Trophoblast cell (in vitro differentiated cells and primary cell): ENCODE measurements at regions not wholly inside any gene's neighbourhood (a gene's known extent, or its start where the extent isn't known, plus 50 kb on each side); places are given as distances from the start of the nearest gene placed in this dataset.
"Not testable (repeated sequence)": the region's sequence is repeated elsewhere in the genome, so short reads cannot be mapped to it uniquely, and the experiment has no call there.

Experiments used
- DNase-seq, 2 donors: peaks; one replicate each; pipeline ENCODE4 v3.0.0-alpha.2; 2016
- H2AFZ ChIP-seq: 2 replicates; pipeline ENCODE4 v1.6.1; 2013; ENCODE audit warnings: low read length, moderate library complexity, mild to moderate bottlenecking; ENCODE audit not compliant: insufficient read depth, poor library complexity
- H2AK5ac ChIP-seq: 2 replicates; pipeline ENCODE4 v1.6.1; 2013; ENCODE audit warnings: mild to moderate bottlenecking, low read length
- H2BK120ac ChIP-seq: 2 replicates; pipeline ENCODE4 v1.6.1; 2013; ENCODE audit warnings: low read length, mild to moderate bottlenecking, moderate library complexity; ENCODE audit not compliant: insufficient read depth, poor library complexity
- H2BK12ac ChIP-seq: 2 replicates; pipeline ENCODE4 v1.6.1; 2013; ENCODE audit warnings: mild to moderate bottlenecking, low read length, moderate library complexity
- H2BK5ac ChIP-seq: 2 replicates; pipeline ENCODE4 v1.6.1; 2013; ENCODE audit warnings: low read length, low read depth, moderate library complexity, mild to moderate bottlenecking; ENCODE audit not compliant: poor library complexity
- H3K14ac ChIP-seq: 2 replicates; pipeline ENCODE4 v1.6.1; 2013; ENCODE audit warnings: mild to moderate bottlenecking, low read length
- H3K18ac ChIP-seq: 2 replicates; pipeline ENCODE4 v1.6.1; 2013; ENCODE audit warnings: mild to moderate bottlenecking, low read length
- H3K23ac ChIP-seq: 2 replicates; pipeline ENCODE4 v1.6.1; 2013; ENCODE audit warnings: low read length
- H3K27ac ChIP-seq: 2 replicates; pipeline ENCODE4 v1.5.1; 2013; ENCODE audit warnings: low read depth, mild to moderate bottlenecking, inconsistent platforms, low read length, moderate library complexity
- H3K27me3 ChIP-seq: 2 replicates; pipeline ENCODE4 v1.6.1; 2013; ENCODE audit warnings: inconsistent platforms, mild to moderate bottlenecking, low read length, moderate library complexity; ENCODE audit not compliant: insufficient read depth
- H3K36me3 ChIP-seq, 2 experiments: 1 replicate in 1 of 2; 2 replicates in 1 of 2; pipeline ENCODE4 v1.6.1; 2013; ENCODE audit warnings: low read length in 2 of 2, mild to moderate bottlenecking in 2 of 2, moderate library complexity in 1 of 2; ENCODE audit not compliant: insufficient read depth in 2 of 2, control insufficient read depth in 1 of 2
- H3K4ac ChIP-seq: 2 replicates; pipeline ENCODE4 v1.6.1; 2013; ENCODE audit warnings: low read depth, mild to moderate bottlenecking, low read length, moderate library complexity
- H3K4me1 ChIP-seq, 2 experiments: 1 replicate in 1 of 2; 2 replicates in 1 of 2; pipeline ENCODE4 v1.6.1; 2013; ENCODE audit warnings: low read length in 2 of 2, mild to moderate bottlenecking in 2 of 2, moderate library complexity in 1 of 2; ENCODE audit not compliant: insufficient read depth in 2 of 2, control insufficient read depth in 1 of 2
- H3K4me2 ChIP-seq: 2 replicates; pipeline ENCODE4 v1.6.1; 2013; ENCODE audit warnings: inconsistent platforms, mild to moderate bottlenecking, low read length, moderate library complexity
- H3K4me3 ChIP-seq: 2 replicates; pipeline ENCODE4 v1.5.1; 2013; ENCODE audit warnings: mild to moderate bottlenecking, low read depth, low read length, inconsistent platforms
- H3K79me1 ChIP-seq: one replicate; pipeline ENCODE4 v1.6.1; 2013; ENCODE audit warnings: low read length
- H3K79me2 ChIP-seq: 2 replicates; pipeline ENCODE4 v1.6.1; 2013; ENCODE audit warnings: low read length, mild to moderate bottlenecking; ENCODE audit not compliant: control insufficient read depth, insufficient read depth, poor library complexity
- H3K9ac ChIP-seq: 2 replicates; pipeline ENCODE4 v1.6.1; 2013; ENCODE audit warnings: mild to moderate bottlenecking, low read length
- H3K9me3 ChIP-seq: 2 replicates; pipeline ENCODE4 v1.6.1; 2013; ENCODE audit warnings: low read depth, mild to moderate bottlenecking, control low read depth, inconsistent platforms, low read length; ENCODE audit not compliant: insufficient read depth
- H4K12ac ChIP-seq: 2 replicates; pipeline ENCODE4 v1.6.1; 2013; ENCODE audit warnings: low read depth, mild to moderate bottlenecking, low read length, moderate library complexity
- H4K8ac ChIP-seq: 2 replicates; pipeline ENCODE4 v1.6.1; 2013; ENCODE audit warnings: low read depth, mild to moderate bottlenecking, low read length, moderate library complexity
- H4K91ac ChIP-seq: one replicate; pipeline ENCODE4 v1.6.1; 2013; ENCODE audit warnings: low read depth, mild to moderate bottlenecking, low read length, moderate library complexity
- WGBS: extraction: QIAGEN DNeasy Blood & Tissue Kit; methylation state at CpG from one replicate; pipeline ENCODE4 v1.1.7; 2013; ENCODE audit warnings: missing lambda C conversion rate; ENCODE audit not compliant: insufficient read length, insufficient coverage; ENCODE audit errors: extremely low coverage; 5-methylcytosine and 5-hydroxymethylcytosine counted together

- not testable (repeated sequence) for H3K4ac ChIP-seq, H2AK5ac ChIP-seq, H4K91ac ChIP-seq, H2BK120ac ChIP-seq, H3K27ac ChIP-seq, H3K27me3 ChIP-seq, H2BK12ac ChIP-seq, H2BK5ac ChIP-seq, H3K9me3 ChIP-seq, H4K12ac ChIP-seq, DNase-seq, H3K4me3 ChIP-seq, H4K8ac ChIP-seq, H2AFZ ChIP-seq, H3K4me2 ChIP-seq, H3K4me1 ChIP-seq, H3K18ac ChIP-seq, H3K14ac ChIP-seq, H3K79me1 ChIP-seq, H3K9ac ChIP-seq, H3K36me3 ChIP-seq, H3K23ac ChIP-seq, H3K79me2 ChIP-seq
- WGBS: no CpG with 5 or more reads among the region's 4 CpGs
Observed at GRCh38 chrX:1847000-1847399, 232.1 kb downstream of the ASMT start.

- not testable (repeated sequence) for H3K9ac ChIP-seq, H2AFZ ChIP-seq, H2BK120ac ChIP-seq, H3K4me3 ChIP-seq, H3K27ac ChIP-seq, H3K14ac ChIP-seq, H3K79me1 ChIP-seq, H3K36me3 ChIP-seq, H3K18ac ChIP-seq, H3K9me3 ChIP-seq, H2BK12ac ChIP-seq, H3K23ac ChIP-seq, DNase-seq, H3K4me2 ChIP-seq, H4K91ac ChIP-seq, H4K12ac ChIP-seq, H2AK5ac ChIP-seq, H4K8ac ChIP-seq, H3K27me3 ChIP-seq, H3K4ac ChIP-seq, H2BK5ac ChIP-seq, H3K79me2 ChIP-seq, H3K4me1 ChIP-seq
- no CpG with 5 or more reads among the region's 2 CpGs for whole genome bisulfite sequencing
Observed at GRCh38 chrX:1847790-1848189, 232.9 kb downstream of the ASMT start.

GRCh38 chrX:1851527-1851926 is 236.7 kb downstream of the ASMT start:
- H3K4ac ChIP-seq: no peak overlapping the region
- no CpG with 5 or more reads among the region's 6 CpGs for WGBS
- H2BK12ac ChIP-seq: no peak overlapping the region
- no peaks in the 10 kb centered on the region for H3K36me3 ChIP-seq
- H3K27me3 ChIP-seq: no peaks in the 10 kb centered on the region
- H2AFZ ChIP-seq: no peak overlapping the region
- no peaks in the 10 kb centered on the region for H3K79me2 ChIP-seq
- H3K9ac ChIP-seq: no peak overlapping the region
- H3K79me1 ChIP-seq: no peaks in the 10 kb centered on the region
- no peak overlapping the region for H4K91ac ChIP-seq
- no peak overlapping the region for H3K27ac ChIP-seq
- H3K14ac ChIP-seq: no peak overlapping the region
- H3K18ac ChIP-seq: no peak overlapping the region
- no peak overlapping the region for H2BK120ac ChIP-seq
- H4K12ac ChIP-seq: no peak overlapping the region
- no peak overlapping the region for H3K23ac ChIP-seq
- H3K4me1 ChIP-seq: no peaks in the 10 kb centered on the region
- no peak overlapping the region for H2AK5ac ChIP-seq
- no peak overlapping the region for H2BK5ac ChIP-seq
- H3K4me3 ChIP-seq: no peak overlapping the region
- no peak overlapping the region for H3K4me2 ChIP-seq
- H3K9me3 ChIP-seq: no peaks in the 10 kb centered on the region
- no peak overlapping the region for H4K8ac ChIP-seq
- DNase-seq: no peak

- no peak overlapping the region for H3K4me2 ChIP-seq
- no peak for DNase-seq
- no peak overlapping the region for H2AK5ac ChIP-seq
- no peak overlapping the region for H3K18ac ChIP-seq
- H3K9me3 ChIP-seq: no peaks in the 10 kb centered on the region
- no peak overlapping the region for H2BK12ac ChIP-seq
- WGBS: 100% methylated on average over 4 of the region's 9 CpGs
- H3K4me1 ChIP-seq: no peaks in the 10 kb centered on the region
- H3K36me3 ChIP-seq: no peaks in the 10 kb centered on the region
- no peak overlapping the region for H4K12ac ChIP-seq
- H4K91ac ChIP-seq: no peak overlapping the region
- H4K8ac ChIP-seq: no peak overlapping the region
- H3K27me3 ChIP-seq: no peaks in the 10 kb centered on the region
- H3K4ac ChIP-seq: no peak overlapping the region
- H3K27ac ChIP-seq: no peak overlapping the region
- H2AFZ ChIP-seq: no peak overlapping the region
- no peak overlapping the region for H2BK120ac ChIP-seq
- no peaks in the 10 kb centered on the region for H3K79me2 ChIP-seq
- no peak overlapping the region for H3K9ac ChIP-seq
- H3K79me1 ChIP-seq: no peaks in the 10 kb centered on the region
- no peak overlapping the region for H3K4me3 ChIP-seq
- no peak overlapping the region for H3K14ac ChIP-seq
- H3K23ac ChIP-seq: no peak overlapping the region
- no peak overlapping the region for H2BK5ac ChIP-seq
Observed at GRCh38 chrX:1852082-1852481, 237.2 kb downstream of the ASMT start.
